Cardiac fibroblast (primary cell): ENCODE measurements at regions not wholly inside any gene's neighbourhood (a gene's known extent, or its start where the extent isn't known, plus 50 kb on each side); places are given as distances from the start of the nearest gene placed in this dataset.

ENCODE experiments used
- DNase-seq, 2 donors: peaks; one replicate each; pipeline versions ENCODE4 v3.0.0 to v3.0.0-alpha.2; 2010; ENCODE audit warnings: low read depth in 2 of 2
- H3K4me3 ChIP-seq, 2 donors: replicated peaks in 1 of 2; 1 replicate in 1 of 2; 2 replicates in 1 of 2; pipeline ENCODE4 v1.5.1; 2011; ENCODE audit warnings: low read depth in 2 of 2, low read length in 2 of 2, mild to moderate bottlenecking in 2 of 2, moderate library complexity in 1 of 2
- CTCF ChIP-seq: IDR thresholded peaks from one replicate; pipeline ENCODE4 v1.5.1; 2011; ENCODE audit warnings: low read depth, mild to moderate bottlenecking, low read length, inconsistent platforms

GRCh38 chr17:33803686-33804085, 451.4 kb upstream of the CCL2 start:
- no peak overlapping the region for H3K4me3 ChIP-seq
- TF ChIP-seq CTCF = no peak
- no peak for DNase-seq

GRCh38 chr17:33804401-33804800, 450.7 kb upstream of the CCL2 start:
- no peak for TF ChIP-seq CTCF
- DNase-seq = no peak
- H3K4me3 ChIP-seq = no peak overlapping the region

GRCh38 chr17:33806631-33807030, 448.5 kb upstream of the CCL2 start:
- H3K4me3 ChIP-seq = no peak overlapping the region
- no peak for TF ChIP-seq CTCF
- DNase-seq = no peak

GRCh38 chr17:33809748-33810147, 445.3 kb upstream of the CCL2 start:
- H3K4me3 ChIP-seq = no peak overlapping the region
- DNase-seq = no peak
- TF ChIP-seq CTCF = no peak

- DNase-seq = no peak
- no peak overlapping the region for H3K4me3 ChIP-seq
- TF ChIP-seq CTCF = no peak
Observed at GRCh38 chr17:33811004-33811760, 443.9 kb upstream of the CCL2 start.

- no peak for TF ChIP-seq CTCF
- no peak overlapping the region for H3K4me3 ChIP-seq
- no peak for DNase-seq
Observed at GRCh38 chr17:33811984-33812577, 443.0 kb upstream of the CCL2 start.
